ENCODE measurements at regions not wholly inside any gene's neighbourhood (a gene's known extent, or its start where the extent isn't known, plus 50 kb on each side); places are given as distances from the start of the nearest gene placed in this dataset.

- ChIA-PET POLR2A (ENCODE audit: unreplicated experiment) (no interaction called here), CTCF (no interaction called here)
- Histone ChIP-seq H3K79me1 (ENCODE audit: low read depth in 1 of 2, low read length in 2 of 2) (no peaks in the 10 kb centered on the region), H3K36me3 (ENCODE audit: control insufficient read depth, insufficient read depth, low read length) (no peaks in the 10 kb centered on the region), H2BK15ac (ENCODE audit: low read depth, low read length) (no peak overlapping the region), H2BK20ac (ENCODE audit: low read depth, low read length) (no peak overlapping the region), H4K20me1 (ENCODE audit: insufficient read depth, low read length) (no peaks in the 10 kb centered on the region), H3K14ac (replicated peaks; ENCODE audit: low read depth, low read length) (no peak overlapping the region), H2AK9ac (replicated peaks; ENCODE audit: low read depth, low read length, poor library complexity) (no peak overlapping the region), H3K18ac (ENCODE audit: low read depth, low read length) (no peak overlapping the region), H2AFZ (replicated peaks; ENCODE audit: low read length, poor library complexity) (no peak overlapping the region), H2BK120ac (ENCODE audit: low read depth, low read length) (no peak overlapping the region), H2BK5ac (ENCODE audit: low read depth, low read length, poor library complexity, severe bottlenecking) (no peak overlapping the region), H3K9me1 (ENCODE audit: insufficient read depth, low read length) (no peaks in the 10 kb centered on the region), H3K23ac (ENCODE audit: low read depth, low read length) (no peak overlapping the region), H4K8ac (ENCODE audit: low read depth in 2 of 2, low read length in 2 of 2) (no peak overlapping the region), H3K4me1 (ENCODE audit: control insufficient read depth, insufficient read depth, low read length) (no peaks in the 10 kb centered on the region), H3K27me3 (ENCODE audit: control insufficient read depth, insufficient read depth, low read length) (no peaks in the 10 kb centered on the region), H3K56ac (ENCODE audit: extremely low read depth, insufficient read depth, low read length) (no peak overlapping the region), H3K4ac (ENCODE audit: low read depth, low read length) (no peak overlapping the region), H2AK5ac (ENCODE audit: low read depth, low read length) (no peak overlapping the region), H3K9ac (ENCODE audit: low read depth, low read length) (no peak overlapping the region), H3K9me3 (ENCODE audit: control insufficient read depth, insufficient read depth, low read length) (no peaks in the 10 kb centered on the region), H3K4me2 (ENCODE audit: low read depth, low read length) (no peak overlapping the region), H4K91ac (ENCODE audit: insufficient read depth, low read depth, low read length) (no peak overlapping the region), H3K4me3 (ENCODE audit: insufficient read depth, low read depth, low read length) (no peak overlapping the region), H4K5ac (ENCODE audit: low read depth, low read length) (no peak overlapping the region), H3K27ac (ENCODE audit: insufficient read depth, low read length) (no peak overlapping the region)
- WGBS, 2 experiments (ENCODE audit: extremely low coverage in 2 of 2, insufficient read length in 1 of 2) = no CpG with 5 or more reads among the region's 2 CpGs
- no TSS peak for BruUV-seq (replicated peaks)
- in situ Hi-C loops (cut with MboI; ENCODE audit: low sequenced_read_pairs) (no loop called here), intact Hi-C loops (cut with micrococcal nuclease) (no loop called here), dilution Hi-C loops (cut with HindIII; ENCODE audit: low sequenced_read_pairs, unreplicated experiment) (no loop called here)
- DNase-seq (no peak), ATAC-seq (ENCODE audit: low read depth) (no peak)
- TF ChIP-seq CTCF (conservative IDR thresholded peaks at IDR 0.05; ENCODE audit: low read depth, low read length) (no peak), NFE2L2 (IDR thresholded peaks at IDR 0.05; ENCODE audit: low read depth, low read length) (no peak), ELK1 (IDR thresholded peaks at IDR 0.05; ENCODE audit: borderline replicate concordance, low read depth, low read length) (no peak), RAD21 (IDR thresholded peaks at IDR 0.05; ENCODE audit: low read length) (no peak), RCOR1 (IDR thresholded peaks at IDR 0.05; ENCODE audit: insufficient replicate concordance, low read length) (no peak), MAFK (IDR thresholded peaks at IDR 0.05; ENCODE audit: low read depth, low read length) (no peak), FOS (IDR thresholded peaks at IDR 0.05; ENCODE audit: low read depth, low read length) (no peak), CHD1 (IDR thresholded peaks at IDR 0.05; ENCODE audit: low read depth, low read length) (no peak), CEBPB (IDR thresholded peaks at IDR 0.05; ENCODE audit: low read depth, low read length) (no peak), MAZ (IDR thresholded peaks at IDR 0.05; ENCODE audit: borderline replicate concordance, low read depth, low read length) (no peak), BHLHE40 (IDR thresholded peaks at IDR 0.05; ENCODE audit: low read depth, low read length) (no peak), SMC3 (IDR thresholded peaks at IDR 0.05; ENCODE audit: low read depth, low read length) (no peak), POLR2A (IDR thresholded peaks at IDR 0.05; ENCODE audit: low read depth, low read length) (no peak)
- TF ChIP-seq, protein P1, sequence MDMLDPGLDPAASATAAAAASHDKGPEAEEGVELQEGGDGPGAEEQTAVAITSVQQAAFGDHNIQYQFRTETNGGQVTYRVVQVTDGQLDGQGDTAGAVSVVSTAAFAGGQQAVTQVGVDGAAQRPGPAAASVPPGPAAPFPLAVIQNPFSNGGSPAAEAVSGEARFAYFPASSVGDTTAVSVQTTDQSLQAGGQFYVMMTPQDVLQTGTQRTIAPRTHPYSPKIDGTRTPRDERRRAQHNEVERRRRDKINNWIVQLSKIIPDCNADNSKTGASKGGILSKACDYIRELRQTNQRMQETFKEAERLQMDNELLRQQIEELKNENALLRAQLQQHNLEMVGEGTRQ (IDR thresholded peaks at IDR 0.05; ENCODE audit: low read depth, low read length) = no peak
These were observed 270.9 kb upstream of the FIGN start for GRCh38 chr2:164006704-164007103.

Data from IMR-90 (cell line).